Cardiac muscle cell (in vitro differentiated cells and primary cell): ENCODE measurements at regions not wholly inside any gene's neighbourhood (a gene's known extent, or its start where the extent isn't known, plus 50 kb on each side); places are given as distances from the start of the nearest gene placed in this dataset.

Source experiments
- DNase-seq, 2 donors: peaks; one replicate each; pipeline versions ENCODE4 v3.0.0 to v3.0.0-alpha.2; 2010 to 2017; ENCODE audit warnings: low read depth in 1 of 2, low spot score in 1 of 2
- H3K27ac ChIP-seq: fragments of 200-600 bp; sonication (generic); 2 replicates; pipeline ENCODE4 v1.5.1; 2016
- H3K27me3 ChIP-seq: fragments of 200-600 bp; sonication (generic); 2 replicates; pipeline ENCODE4 v1.6.0; 2016; ENCODE audit warnings: control low read depth
- H3K36me3 ChIP-seq: fragments of 200-600 bp; sonication (generic); 2 replicates; pipeline ENCODE4 v1.5.1; 2016; ENCODE audit warnings: control low read depth
- H3K4me1 ChIP-seq: fragments of 200-600 bp; sonication (generic); 2 replicates; pipeline ENCODE4 v1.8.1; 2017; ENCODE audit warnings: low read depth, mild to moderate bottlenecking, mixed run types
- H3K4me3 ChIP-seq: fragments of 200-600 bp; sonication (generic); 2 replicates; pipeline ENCODE4 v1.5.1; 2016; ENCODE audit warnings: mild to moderate bottlenecking
- H3K9me3 ChIP-seq: fragments of 200-600 bp; sonication (generic); 2 replicates; pipeline ENCODE4 v1.5.1; 2017; ENCODE audit warnings: low read depth, mild to moderate bottlenecking, control low read depth
- CTCF ChIP-seq: IDR thresholded peaks from 2 replicates; pipeline ENCODE4 v1.5.1; 2012; ENCODE audit warnings: low read depth, mild to moderate bottlenecking, low read length

- DNase-seq: no peak
- no peaks in the 10 kb centered on the region for H3K4me1 ChIP-seq
- H3K27ac ChIP-seq: no peak overlapping the region
- H3K36me3 ChIP-seq: no peaks in the 10 kb centered on the region
- no peak for TF ChIP-seq CTCF
- no peaks in the 10 kb centered on the region for H3K9me3 ChIP-seq
- H3K4me3 ChIP-seq: no peak overlapping the region
- no peaks in the 10 kb centered on the region for H3K27me3 ChIP-seq
These were observed 315.1 kb downstream of the UBE3D start for GRCh38 chr6:82750556-82750955.

GRCh38 chr6:82751718-82752117 is 313.9 kb downstream of the UBE3D start:
- H3K27me3 ChIP-seq: no peaks in the 10 kb centered on the region
- no peaks in the 10 kb centered on the region for H3K9me3 ChIP-seq
- TF ChIP-seq CTCF: no peak
- no peaks in the 10 kb centered on the region for H3K4me1 ChIP-seq
- H3K36me3 ChIP-seq: no peaks in the 10 kb centered on the region
- DNase-seq: no peak
- no peak overlapping the region for H3K4me3 ChIP-seq
- H3K27ac ChIP-seq: no peak overlapping the region

GRCh38 chr6:82761674-82762345 is 303.8 kb downstream of the UBE3D start:
- TF ChIP-seq CTCF: no peak
- no peak overlapping the region for H3K4me3 ChIP-seq
- no peak overlapping the region for H3K27ac ChIP-seq
- H3K36me3 ChIP-seq: no peaks in the 10 kb centered on the region
- no peaks in the 10 kb centered on the region for H3K27me3 ChIP-seq
- DNase-seq: peak in 1 of 2 donors; percentile 8
- H3K9me3 ChIP-seq: no peaks in the 10 kb centered on the region
- no peaks in the 10 kb centered on the region for H3K4me1 ChIP-seq

DNA sequence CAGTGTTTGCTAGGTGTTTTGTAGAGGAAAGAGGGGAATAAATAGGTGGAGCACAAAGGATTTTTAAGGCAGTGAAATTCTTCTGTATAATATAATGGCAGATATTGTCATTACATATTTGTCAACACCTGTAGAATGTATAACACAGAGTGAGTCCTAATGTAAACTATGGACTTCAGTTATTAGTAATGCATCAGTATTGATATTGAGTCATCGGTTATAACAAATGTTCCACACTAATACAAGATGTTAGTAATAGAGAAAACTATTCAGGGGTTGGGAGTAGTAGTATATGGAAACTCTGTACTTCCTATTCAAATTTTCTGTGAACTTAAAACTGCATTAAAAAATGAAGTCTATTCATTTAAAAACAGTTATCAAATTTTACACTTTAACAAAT is 299.2 kb downstream of the UBE3D start:
- Histone ChIP-seq H3K36me3 (no peaks in the 10 kb centered on the region), H3K27me3 (no peaks in the 10 kb centered on the region), H3K4me3 (no peak overlapping the region), H3K27ac (no peak overlapping the region), H3K4me1 (no peaks in the 10 kb centered on the region), H3K9me3 (no peaks in the 10 kb centered on the region)
- no peak for DNase-seq
- no peak for TF ChIP-seq CTCF

GRCh38 chr6:82767037-82767436 is 298.6 kb downstream of the UBE3D start:
- no peaks in the 10 kb centered on the region for H3K9me3 ChIP-seq
- no peak overlapping the region for H3K4me3 ChIP-seq
- H3K27me3 ChIP-seq: no peaks in the 10 kb centered on the region
- H3K36me3 ChIP-seq: no peaks in the 10 kb centered on the region
- no peaks in the 10 kb centered on the region for H3K4me1 ChIP-seq
- DNase-seq: no peak
- no peak for TF ChIP-seq CTCF
- H3K27ac ChIP-seq: no peak overlapping the region
